Peyer's patch (tissue), 4 donors: ENCODE measurements at regions not wholly inside any gene's neighbourhood (a gene's known extent, or its start where the extent isn't known, plus 50 kb on each side); places are given as distances from the start of the nearest gene placed in this dataset.

Experiments used
- DNase-seq, 3 donors: peaks; one replicate each; pipeline ENCODE4 v3.0.0-alpha.2; 2017 to 2019
- H3K27ac ChIP-seq, 4 donors: fragments of 200-600 bp; sonication (generic); one replicate each; pipeline ENCODE4 v1.5.1; 2016 to 2019
- H3K27me3 ChIP-seq, 2 donors: fragments of 200-600 bp; sonication (generic); one replicate each; pipeline ENCODE4 v1.5.1; 2019
- H3K36me3 ChIP-seq, 3 donors: fragments of 200-600 bp; sonication (generic); one replicate each; pipeline ENCODE4 v1.5.1; 2016 to 2019
- H3K4me1 ChIP-seq, 4 donors: fragments of 200-600 bp; sonication (generic); one replicate each; pipeline ENCODE4 v1.5.1; 2016 to 2019
- H3K4me3 ChIP-seq, 4 donors: fragments of 200-600 bp; sonication (generic); 1 replicate in 3 of 4; 2 replicates in 1 of 4; pipeline ENCODE4 v1.5.1; 2016 to 2019; ENCODE audit warnings: mild to moderate bottlenecking in 1 of 4
- H3K9me3 ChIP-seq, 4 donors: fragments of 200-600 bp; sonication (generic); one replicate each; pipeline ENCODE4 v1.5.1; 2016 to 2019; ENCODE audit warnings: mild to moderate bottlenecking in 1 of 4
- CTCF ChIP-seq, 6 experiments: fragments of 450-650 bp in 4 of 6; fragments of 200-600 bp in 2 of 6; sonication (generic) in 1 of 6; IDR thresholded peaks; one replicate each; pipeline ENCODE4 v1.5.1; 2017 to 2019; ENCODE audit warnings: antibody characterized with exemption in 6 of 6, mild to moderate bottlenecking in 3 of 6, moderate library complexity in 1 of 6
- POLR2A ChIP-seq, 2 donors: fragments of 450-650 bp; IDR thresholded peaks; one replicate each; pipeline ENCODE4 v1.5.1; 2017; ENCODE audit warnings: antibody characterized with exemption in 2 of 2, mild to moderate bottlenecking in 2 of 2, moderate library complexity in 2 of 2

- no peak for TF ChIP-seq CTCF (IDR thresholded peaks at IDR 0.05)
- no peak for TF ChIP-seq POLR2A (IDR thresholded peaks at IDR 0.05)
Measured at GRCh38 chr3:28669870-28670269, 321.2 kb upstream of the AZI2 start.

GRCh38 chr3:28672406-28672805, 323.8 kb upstream of the AZI2 start:
- Histone ChIP-seq H3K4me3 (no peak overlapping the region), H3K27me3 (no peaks in the 10 kb centered on the region), H3K9me3 (no peaks in the 10 kb centered on the region), H3K36me3 (no peaks in the 10 kb centered on the region), H3K27ac (no peak overlapping the region), H3K4me1 (peaks cover 0 to 6% (median 0%) of the 10 kb centered on the region in 4 donors)
- DNase-seq, result no peak
- TF ChIP-seq POLR2A (IDR thresholded peaks at IDR 0.05) (no peak), CTCF (IDR thresholded peaks at IDR 0.05) (no peak)

More at GRCh38 chr3:28669870-28670269, 321.2 kb upstream of the AZI2 start:
- Histone ChIP-seq H3K27me3 (no peaks in the 10 kb centered on the region), H3K27ac (no peak overlapping the region), H3K4me1 (peaks cover 0 to 6% (median 0%) of the 10 kb centered on the region in 4 donors), H3K4me3 (no peak overlapping the region), H3K9me3 (no peaks in the 10 kb centered on the region), H3K36me3 (no peaks in the 10 kb centered on the region)
- DNase-seq, result no peak

GRCh38 chr3:28673446-28673845, 324.8 kb upstream of the AZI2 start:
- no peak for DNase-seq

GRCh38 chr3:28674212-28674611, 325.6 kb upstream of the AZI2 start:
- no peak for TF ChIP-seq POLR2A (IDR thresholded peaks at IDR 0.05)
- TF ChIP-seq CTCF (IDR thresholded peaks at IDR 0.05), result no peak
- no peak overlapping the region for H3K27ac ChIP-seq
- H3K27me3 ChIP-seq, result no peaks in the 10 kb centered on the region
- no peak for DNase-seq
- no peak overlapping the region for H3K4me3 ChIP-seq
- no peaks in the 10 kb centered on the region for H3K9me3 ChIP-seq
- H3K4me1 ChIP-seq, result no peaks in the 10 kb centered on the region
- no peaks in the 10 kb centered on the region for H3K36me3 ChIP-seq

More at GRCh38 chr3:28673446-28673845, 324.8 kb upstream of the AZI2 start:
- Histone ChIP-seq H3K27ac (no peak overlapping the region), H3K9me3 (no peaks in the 10 kb centered on the region), H3K27me3 (no peaks in the 10 kb centered on the region), H3K4me3 (no peak overlapping the region), H3K36me3 (no peaks in the 10 kb centered on the region), H3K4me1 (no peaks in the 10 kb centered on the region)
- TF ChIP-seq CTCF (IDR thresholded peaks at IDR 0.05) (no peak), POLR2A (IDR thresholded peaks at IDR 0.05) (no peak)

- H3K27ac ChIP-seq, result no peak overlapping the region
- TF ChIP-seq POLR2A (IDR thresholded peaks at IDR 0.05) (no peak), CTCF (IDR thresholded peaks at IDR 0.05) (no peak)
- no peaks in the 10 kb centered on the region for H3K27me3 ChIP-seq
- no peaks in the 10 kb centered on the region for H3K9me3 ChIP-seq
- no peak for DNase-seq
- H3K36me3 ChIP-seq, result no peaks in the 10 kb centered on the region
- no peaks in the 10 kb centered on the region for H3K4me1 ChIP-seq
- no peak overlapping the region for H3K4me3 ChIP-seq
Measured at GRCh38 chr3:28677581-28677980, 329.0 kb upstream of the AZI2 start.

- TF ChIP-seq POLR2A (IDR thresholded peaks at IDR 0.05) (no peak), CTCF (IDR thresholded peaks at IDR 0.05) (no peak)
- H3K36me3 ChIP-seq, result no peaks in the 10 kb centered on the region
Measured at GRCh38 chr3:28678086-28678485, 329.5 kb upstream of the AZI2 start.

More at GRCh38 chr3:28678086-28678485, 329.5 kb upstream of the AZI2 start:
- Histone ChIP-seq H3K4me1 (no peaks in the 10 kb centered on the region), H3K4me3 (no peak overlapping the region), H3K27me3 (no peaks in the 10 kb centered on the region), H3K9me3 (no peaks in the 10 kb centered on the region), H3K27ac (no peak overlapping the region)
- DNase-seq, result no peak
